Posterior vena cava (tissue), 2 donors: ENCODE measurements at regions not wholly inside any gene's neighbourhood (a gene's known extent, or its start where the extent isn't known, plus 50 kb on each side); places are given as distances from the start of the nearest gene placed in this dataset.
"Not testable (repeated sequence)": the region's sequence is repeated elsewhere in the genome, so short reads cannot be mapped to it uniquely, and the experiment has no call there.

ENCODE experiments used
- DNase-seq: peaks from one replicate; pipeline ENCODE4 v3.0.0-alpha.2; 2020; ENCODE audit warnings: low spot score
- intact Hi-C, 2 donors: fragments of 100-400 bp; cut with DNase I; formaldehyde crosslinking; loops; one replicate each; pipeline versions ENCODE4 v1.14.1 to v1.14.2; 2022 to 2023
- donor health status: DM: yes; HTN: yes; CAD: no.
- donor health status: DM: yes; HTN: yes; CAD: no.

DNA sequence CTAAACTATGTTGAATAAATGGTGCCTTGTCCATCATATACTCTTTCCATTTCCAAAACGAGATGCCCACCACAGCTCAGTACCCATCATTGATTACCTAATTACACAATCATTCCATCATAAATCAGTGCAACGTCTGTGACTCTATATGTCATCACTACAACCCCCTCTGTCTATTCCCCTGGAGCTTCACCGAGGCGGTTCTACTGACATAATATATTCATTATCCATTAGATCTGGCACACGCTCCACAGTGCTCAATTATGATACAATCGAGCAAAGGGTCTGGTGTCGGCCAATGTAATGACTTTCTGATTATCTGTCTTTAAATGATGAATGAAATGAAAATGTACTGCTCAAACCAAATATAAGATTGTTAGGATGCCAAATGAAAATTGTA, 1737.7 kb upstream of the WWC1 start:
- DNase-seq = no peak
- intact Hi-C loops = no loop called here

DNA sequence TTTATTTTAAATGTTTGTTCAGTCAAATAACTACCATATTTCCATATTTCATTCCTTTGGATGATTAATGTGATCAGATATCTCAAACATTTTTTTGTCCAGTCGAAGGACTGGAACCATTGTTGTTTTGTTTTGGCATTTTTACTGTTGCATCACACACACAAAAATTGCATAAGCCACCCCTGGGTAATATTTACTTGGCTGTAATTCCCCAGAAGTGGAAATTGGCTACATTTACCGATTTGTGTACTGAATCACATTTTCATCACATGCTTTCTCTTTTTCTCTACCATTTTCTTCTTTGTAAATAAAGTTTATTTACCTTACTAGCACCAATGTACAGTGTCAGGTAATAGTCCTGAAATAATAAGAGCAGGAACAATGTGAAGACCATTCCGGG, 1729.7 kb upstream of the WWC1 start:
- intact Hi-C loops = no loop called here
- no peak for DNase-seq

DNA sequence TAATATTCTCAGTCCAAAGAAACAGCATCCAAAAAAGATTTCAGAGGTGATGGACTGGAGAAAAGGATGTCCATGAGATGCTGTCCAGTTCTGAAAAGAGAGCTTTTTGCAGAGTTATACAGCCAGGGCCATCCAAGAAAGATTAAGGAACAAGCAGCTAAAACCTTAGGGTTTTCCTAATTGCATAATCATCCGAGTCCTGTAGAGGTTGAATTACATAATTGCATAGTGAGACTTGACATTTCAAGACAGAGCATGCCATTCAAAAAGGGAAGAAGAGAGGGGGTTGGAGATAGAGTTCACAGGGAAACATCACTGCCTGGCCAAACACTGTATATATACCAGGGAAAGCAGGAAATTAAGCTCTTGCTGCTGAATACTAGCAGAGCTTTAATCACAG, 1729.2 kb upstream of the WWC1 start:
- no peak for DNase-seq
- intact Hi-C loops = no loop called here

DNA sequence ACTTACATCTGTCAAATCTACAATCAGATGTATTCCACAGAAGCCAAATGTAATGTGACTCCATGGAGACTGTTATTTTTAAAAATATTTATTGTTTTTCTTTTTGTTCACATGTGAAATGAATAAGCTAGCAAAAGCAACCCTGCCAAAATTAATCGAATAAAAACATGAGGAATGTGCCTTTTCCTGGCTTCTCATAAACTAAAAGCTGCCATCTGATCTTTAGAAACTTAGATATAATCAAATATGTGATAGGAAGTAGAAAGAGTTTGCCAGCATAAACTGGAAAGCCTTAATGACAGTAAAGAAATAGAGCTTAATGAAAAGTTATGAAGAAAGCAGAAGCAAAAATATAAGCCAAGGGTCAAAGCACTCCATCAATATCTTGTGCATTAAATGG, 1724.7 kb upstream of the WWC1 start:
- intact Hi-C loops = no loop called here
- no peak for DNase-seq

DNA sequence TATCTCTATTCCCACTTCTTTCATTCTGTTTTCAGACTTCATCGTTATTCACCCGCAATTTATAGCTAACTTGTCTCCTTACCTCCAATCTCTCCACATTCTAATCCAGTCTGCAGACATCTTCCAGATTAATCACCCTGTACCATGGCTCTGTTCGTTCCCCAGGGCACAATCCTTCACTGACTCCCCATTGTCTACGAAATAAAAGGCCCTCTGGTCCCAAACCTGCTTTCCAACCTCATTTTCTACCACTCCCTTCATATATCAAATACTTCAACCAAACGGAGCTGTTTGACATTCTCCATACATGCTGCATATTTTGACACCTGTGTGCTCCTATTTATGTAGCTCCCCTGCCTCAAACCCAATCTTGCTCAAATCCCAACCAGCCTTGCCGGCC, 1720.6 kb upstream of the WWC1 start:
- no peak for DNase-seq
- intact Hi-C loops = no loop called here

DNA sequence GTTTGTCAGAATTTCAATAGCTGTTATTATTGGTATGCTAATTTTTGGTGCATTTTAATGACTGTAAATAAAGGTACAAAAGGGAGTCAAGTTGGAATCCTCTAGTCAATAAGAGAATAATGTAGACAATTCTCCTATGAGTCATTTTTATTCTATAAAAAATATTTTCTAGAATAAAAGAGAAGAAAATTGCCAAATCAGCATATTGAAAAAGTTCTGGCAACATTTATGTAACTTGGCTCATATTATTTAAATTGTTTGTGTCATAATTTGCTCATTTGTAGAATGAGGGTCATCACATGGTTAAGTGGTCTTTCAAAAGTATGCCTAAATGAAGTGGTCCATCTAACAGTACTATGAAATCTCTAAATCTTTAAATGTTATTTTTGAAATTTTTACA, 1719.8 kb upstream of the WWC1 start:
- DNase-seq = no peak
- intact Hi-C loops = no loop called here

DNA sequence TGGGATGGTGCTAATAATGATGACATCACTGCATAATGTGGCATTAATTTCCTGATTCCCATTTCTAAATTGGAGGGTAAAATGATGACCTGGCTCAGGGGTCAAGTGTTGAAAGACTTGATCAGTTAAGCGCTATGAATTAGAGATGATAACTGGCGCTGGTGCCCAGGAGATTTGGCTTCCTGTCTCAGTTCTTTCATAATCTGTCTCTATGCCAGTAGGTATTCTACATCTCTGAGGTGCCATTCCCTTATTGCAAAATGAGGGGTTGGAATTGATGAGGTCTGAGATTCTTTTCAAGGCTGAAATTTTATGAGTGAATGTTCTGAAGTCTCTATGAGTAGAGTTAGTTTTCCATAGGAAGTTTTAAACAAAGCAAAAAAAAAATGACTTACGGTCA, 1715.1 kb upstream of the WWC1 start:
- intact Hi-C loops = no loop called here
- no peak for DNase-seq

DNA sequence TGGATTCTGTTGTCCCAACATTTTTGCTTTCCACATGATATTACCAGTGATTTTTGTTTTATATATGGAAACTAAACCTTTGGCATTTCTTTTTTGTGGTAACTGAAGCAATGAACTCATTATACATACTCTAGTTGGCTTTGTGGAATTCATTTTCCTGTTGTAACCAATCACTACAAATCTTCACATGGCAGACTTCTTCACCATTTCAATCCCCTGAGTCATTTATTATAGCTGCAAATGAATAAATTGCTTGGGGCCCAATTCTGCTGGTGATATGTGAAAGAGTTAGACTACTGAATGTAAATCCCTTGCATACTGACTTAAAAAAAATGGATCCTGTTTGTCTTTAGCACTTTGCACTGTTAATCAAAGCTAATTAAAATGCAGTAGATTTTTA, 1709.6 kb upstream of the WWC1 start:
- intact Hi-C loops = no loop called here
- DNase-seq = no peak

DNA sequence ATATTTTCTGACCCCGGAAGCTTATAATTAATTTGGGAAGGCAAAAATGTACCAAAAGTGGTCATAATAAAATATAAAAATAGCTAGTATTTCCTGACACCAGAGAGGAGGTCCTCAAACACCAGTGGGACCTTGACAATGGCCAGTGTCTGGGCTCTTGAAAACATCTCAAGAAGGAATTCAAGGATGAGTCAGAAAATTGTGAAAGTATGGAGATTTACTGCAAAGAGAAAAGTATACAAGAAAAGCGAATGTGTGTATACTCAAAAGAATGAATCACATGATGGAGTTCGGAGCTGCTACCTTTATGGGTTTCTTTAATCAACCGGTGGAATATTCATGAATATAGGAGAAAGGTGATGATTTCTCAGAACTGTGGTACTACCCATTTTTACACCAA, 1709.0 kb upstream of the WWC1 start:
- intact Hi-C loops = no loop called here
- DNase-seq = no peak

DNA sequence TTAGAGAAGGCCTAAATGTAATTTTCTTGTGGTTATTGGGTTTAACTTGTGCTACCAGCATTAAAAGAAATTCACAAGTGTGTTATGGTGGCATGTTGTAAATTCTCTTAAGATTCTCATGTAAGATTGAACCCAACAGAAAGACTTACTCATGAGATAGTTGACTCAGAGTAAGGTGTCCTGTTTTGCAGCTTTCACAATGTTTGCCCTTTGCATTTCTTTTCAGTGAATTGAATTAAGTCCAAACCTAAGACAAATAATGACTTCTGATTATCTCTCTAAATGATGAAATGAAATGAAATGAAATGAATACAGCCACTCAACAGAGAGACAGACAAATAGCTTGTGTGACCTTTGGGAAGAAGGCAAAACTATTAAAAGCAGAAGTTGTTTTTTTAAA, 1696.9 kb upstream of the WWC1 start:
- no peak for DNase-seq
- intact Hi-C loops = no loop called here

DNA sequence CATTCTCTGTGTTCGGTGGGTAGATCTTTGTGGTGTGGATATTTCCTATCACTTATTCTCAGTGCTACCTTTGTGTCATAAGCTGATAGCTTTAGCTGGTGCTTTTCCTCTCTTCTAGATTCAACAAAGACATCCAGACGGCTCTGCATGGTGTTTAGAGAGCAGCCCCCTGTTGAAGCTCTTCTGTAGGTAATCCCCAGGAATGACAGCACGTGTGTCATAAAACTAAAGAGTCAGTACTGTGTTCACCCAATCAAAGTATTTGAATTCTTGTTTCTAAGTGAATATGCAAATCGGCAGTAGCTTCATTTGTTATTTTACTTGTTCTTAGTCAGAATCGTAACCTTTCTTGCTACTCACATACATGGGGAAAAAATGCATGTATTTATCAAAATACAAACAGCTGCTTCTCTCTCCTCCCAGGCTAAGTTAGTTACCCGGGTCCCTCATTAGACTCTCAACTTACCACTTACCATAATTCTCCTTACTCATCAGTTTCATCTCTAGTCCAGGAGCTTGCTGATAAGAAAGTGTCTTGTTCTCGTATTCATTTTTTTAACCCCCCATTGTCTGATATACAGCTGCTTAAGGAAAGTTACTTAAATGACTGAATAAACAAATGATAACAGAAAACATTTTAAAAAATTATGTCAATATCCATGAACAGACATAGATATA, 1696.0 kb upstream of the WWC1 start:
- DNase-seq = no peak
- intact Hi-C loops = no loop called here

DNA sequence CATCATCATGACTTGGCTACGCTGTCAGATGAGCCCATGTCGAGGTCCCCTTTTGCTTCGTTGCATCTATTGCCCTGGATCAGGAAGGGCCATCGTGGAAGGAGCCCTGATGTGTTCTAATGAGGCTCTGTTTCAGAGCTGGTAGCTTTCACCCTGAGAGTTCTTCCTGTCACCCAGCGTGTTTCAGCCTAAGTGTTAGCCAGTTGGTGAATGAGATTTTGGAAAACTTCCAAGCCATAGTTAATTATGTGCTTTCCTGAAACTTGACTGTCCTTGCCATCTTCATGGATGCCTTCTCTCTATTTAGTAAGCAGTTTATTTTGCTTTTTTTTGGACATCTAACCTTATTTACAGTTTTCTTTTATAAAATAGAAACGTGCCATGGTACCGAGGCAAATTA, 1695.4 kb upstream of the WWC1 start:
- intact Hi-C loops = no loop called here
- DNase-seq = no peak

DNA sequence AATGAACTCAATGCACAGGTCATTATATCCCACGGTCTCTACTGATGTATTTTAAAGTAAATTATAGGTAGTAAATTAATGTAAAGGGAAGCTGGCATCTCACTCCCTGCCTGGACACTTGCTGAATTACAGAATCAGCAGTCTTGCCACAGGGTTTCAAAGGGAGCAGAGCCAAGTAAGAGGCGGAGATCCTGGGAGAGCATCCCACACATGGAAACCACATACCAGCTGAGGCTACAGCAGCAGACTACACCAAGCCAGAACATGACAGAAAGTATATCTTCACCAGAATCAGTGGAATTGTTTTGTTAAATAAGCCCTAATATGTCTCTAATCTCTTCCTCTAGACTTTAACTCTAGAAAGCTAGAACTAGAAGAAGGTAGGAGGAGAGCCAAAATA, 1689.2 kb upstream of the WWC1 start:
- intact Hi-C loops = no loop called here
- no peak for DNase-seq

DNA sequence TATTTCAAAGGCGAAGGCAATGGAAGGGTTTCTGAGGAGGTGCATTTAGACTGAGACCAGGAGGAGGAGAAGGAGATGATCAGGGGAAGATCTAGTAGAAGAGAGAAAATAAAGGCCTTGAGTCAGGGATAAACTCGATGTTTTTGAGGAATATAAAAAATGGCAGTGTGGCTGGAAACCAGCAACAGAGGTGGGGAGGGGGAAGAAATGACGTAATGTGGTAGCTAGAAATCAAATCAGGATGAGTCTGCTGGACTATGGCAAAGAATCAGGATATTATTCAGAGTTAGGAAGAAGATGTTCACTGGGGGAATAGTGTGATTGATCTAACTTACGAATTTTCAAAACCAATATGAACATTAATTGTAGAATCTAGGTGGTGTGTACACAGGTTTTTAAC, 1673.9 kb upstream of the WWC1 start:
- intact Hi-C loops = no loop called here
- DNase-seq = no peak

DNA sequence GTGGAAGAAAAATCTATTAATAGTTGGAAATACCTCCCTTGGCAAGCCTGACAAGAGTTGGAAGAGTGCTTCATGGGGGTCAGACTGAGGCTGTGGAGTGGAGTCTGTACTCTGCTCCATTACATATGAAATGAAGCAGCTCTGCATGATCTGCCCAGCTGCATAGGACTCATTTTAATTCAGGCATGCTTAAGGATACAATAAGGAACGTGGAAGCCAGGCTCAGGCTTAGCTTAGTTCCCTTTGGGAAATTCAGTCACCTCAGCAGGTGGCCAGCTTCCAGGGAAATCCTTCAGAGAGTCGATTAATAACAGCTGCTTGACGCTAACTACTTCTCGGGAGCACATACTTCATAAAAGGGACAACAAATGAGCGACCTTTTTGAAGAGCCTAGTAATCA, 1672.9 kb upstream of the WWC1 start:
- intact Hi-C loops = no loop called here
- no peak for DNase-seq

DNA sequence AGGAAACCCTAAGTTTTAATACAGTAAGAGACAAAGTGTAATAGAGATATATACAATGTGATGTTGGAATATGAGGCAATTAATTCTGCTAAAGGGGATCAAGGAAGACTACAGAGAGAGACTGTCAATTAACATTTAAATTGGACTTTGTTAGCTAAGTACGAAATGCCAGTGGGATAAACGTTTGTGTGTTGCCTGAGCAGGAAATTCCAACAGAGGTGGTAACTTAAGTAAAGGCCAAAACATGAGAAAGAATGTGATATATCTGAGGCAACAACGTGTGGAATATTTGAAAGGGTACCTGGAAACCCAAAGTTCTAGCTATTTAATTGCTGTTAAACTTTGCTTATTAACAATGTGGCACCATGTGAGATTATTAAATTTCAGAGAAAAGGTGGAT, 1666.9 kb upstream of the WWC1 start:
- intact Hi-C loops = no loop called here
- DNase-seq = no peak

DNA sequence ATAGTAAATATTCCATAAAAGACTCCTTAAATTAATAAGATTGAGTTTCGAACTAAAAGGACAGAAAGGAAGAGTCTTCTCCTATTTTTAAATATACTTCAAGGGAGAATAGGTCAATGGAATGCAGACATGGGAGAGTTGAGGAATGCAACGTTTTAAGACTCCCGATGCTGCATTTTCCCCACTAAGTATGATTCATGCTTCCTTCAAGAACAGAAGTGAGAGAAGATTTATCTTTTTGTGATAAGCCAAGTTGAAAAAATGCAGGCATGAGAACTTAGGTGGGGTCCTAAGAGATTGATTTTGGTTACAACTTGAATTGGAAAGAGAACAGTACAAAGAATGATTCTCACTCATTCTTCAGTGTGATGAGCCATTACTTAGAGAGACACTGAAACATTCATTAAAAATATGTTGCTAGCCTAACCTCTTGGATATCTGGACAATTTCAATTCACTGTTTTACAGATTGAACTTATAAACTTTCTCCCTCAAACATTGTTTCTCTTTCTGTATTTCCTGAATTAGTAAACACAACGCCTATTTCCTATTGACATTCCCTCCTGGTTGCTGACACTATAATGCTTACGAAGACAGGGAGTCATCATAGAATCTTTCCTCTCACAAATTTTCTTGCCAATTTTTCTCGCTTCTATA, 1666.1 kb upstream of the WWC1 start:
- no peak for DNase-seq
- intact Hi-C loops = no loop called here

DNA sequence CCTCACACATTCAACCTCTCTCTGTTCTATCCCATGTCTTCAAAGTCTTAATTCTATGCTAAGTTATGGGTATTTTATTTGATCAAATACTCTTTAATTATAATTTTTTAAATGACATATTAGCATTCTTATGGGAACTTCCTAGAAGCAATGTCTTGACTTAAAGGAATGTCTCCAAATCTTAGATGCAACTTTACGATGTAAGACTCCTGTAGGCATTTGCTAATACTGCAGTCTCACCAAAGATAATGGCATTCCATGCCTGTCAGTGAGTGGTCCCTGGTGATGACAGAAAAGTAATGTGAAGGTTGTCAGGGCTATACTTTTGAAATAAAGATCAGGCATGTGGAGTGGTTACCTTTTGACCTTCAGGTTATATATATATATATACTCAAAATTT, 1654.2 kb upstream of the WWC1 start:
- DNase-seq = no peak
- intact Hi-C loops = no loop called here

DNA sequence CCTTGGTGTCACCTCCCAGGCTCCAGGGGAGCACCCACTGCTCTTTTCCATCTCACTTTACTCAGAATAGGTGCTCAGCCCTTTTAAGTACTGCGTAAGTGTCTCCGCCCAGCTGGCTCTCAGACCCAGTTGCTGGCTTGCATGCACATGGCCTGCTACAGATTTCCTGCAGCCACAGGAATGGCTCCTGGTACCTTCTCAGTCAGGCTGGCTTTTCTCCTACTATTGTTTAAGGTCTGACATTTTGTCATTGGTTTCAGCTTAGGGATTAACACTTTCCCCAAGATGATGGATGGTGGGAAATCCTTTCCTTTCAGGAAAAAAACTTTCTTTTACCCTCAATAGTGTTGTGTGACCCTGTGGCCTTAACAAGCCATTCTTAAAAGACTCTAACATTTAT, 1652.3 kb upstream of the WWC1 start:
- no peak for DNase-seq
- intact Hi-C loops = no loop called here

DNA sequence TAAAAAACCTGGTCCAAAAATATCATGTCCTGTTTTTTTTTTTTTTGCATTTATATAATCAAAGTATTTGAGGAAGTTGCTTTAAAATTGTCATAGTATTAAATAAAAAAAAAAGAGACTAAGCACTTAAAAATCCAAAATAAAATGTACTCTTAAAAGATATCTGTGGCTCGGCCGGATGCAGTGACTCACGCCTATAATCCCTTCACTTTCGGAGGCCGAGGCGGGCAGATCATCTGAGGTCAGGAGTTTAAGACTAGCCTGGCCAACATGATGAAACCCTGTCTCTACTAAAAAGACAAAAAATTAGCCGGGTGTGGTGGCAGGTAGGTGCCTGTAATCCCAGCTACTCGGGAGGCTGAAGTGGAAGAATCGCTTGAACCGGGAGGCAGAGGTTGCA, 1651.3 kb upstream of the WWC1 start:
- intact Hi-C loops, DNase-seq: not testable (repeated sequence)

DNA sequence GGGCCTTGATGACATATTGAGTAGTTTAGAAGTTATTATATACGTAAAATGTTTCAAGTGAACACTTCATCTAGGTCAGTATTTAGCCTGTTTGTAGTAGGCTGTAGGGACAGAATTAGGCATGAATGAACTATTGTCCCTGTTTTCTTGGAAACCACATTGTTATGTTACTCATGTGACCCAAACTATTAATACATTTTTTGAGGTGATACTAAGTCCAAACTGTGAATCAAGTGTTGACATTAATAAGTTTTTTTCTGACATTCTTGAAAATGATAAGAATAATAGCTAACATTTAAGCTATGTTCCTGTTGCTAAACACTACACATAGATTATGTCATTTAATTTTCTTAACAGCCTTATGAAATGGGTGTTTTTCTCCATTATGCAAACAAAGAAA, 1642.7 kb upstream of the WWC1 start:
- intact Hi-C loops = no loop called here
- no peak for DNase-seq

DNA sequence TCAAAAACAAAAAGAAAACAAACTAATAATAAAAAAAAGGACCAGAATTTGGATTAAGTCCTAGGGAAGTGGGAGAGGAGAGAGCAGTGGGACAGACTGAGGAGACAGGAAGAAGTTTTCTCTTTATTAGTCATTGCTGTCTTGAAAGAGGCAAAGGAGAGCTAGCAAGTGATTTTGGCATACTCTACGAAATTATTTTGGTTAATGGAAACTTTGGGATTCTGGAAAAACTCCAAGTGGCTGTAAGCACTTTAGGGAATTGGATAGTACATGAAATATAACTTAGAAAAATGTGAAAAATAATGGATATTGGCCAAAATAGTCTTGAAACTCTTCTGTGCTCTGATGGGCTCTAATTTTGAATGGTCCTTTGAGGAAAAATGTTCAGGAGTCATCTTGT, 1641.8 kb upstream of the WWC1 start:
- no peak for DNase-seq
- intact Hi-C loops = no loop called here
